ENCODE measurements at regions not wholly inside any gene's neighbourhood (a gene's known extent, or its start where the extent isn't known, plus 50 kb on each side); places are given as distances from the start of the nearest gene placed in this dataset.

DNA sequence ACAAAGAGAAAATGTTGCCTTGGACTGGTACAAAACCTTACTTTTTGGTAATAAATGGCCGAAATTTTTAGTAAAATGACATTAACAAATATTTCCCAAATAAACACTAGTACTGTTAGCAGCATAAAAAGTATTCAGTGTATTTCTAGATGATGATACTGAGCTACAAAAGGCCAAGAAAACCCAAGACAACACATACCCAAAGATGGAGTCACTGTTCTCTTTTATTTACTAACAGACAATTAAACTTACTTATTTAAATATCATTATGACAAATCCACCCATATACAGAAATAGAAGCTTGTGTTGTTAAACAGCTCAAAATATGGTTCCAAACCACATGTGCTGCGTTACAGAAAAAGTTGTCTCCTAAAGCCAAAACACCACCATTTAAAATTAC lies 239.9 kb downstream of the ZEB2 start:
- no peak for DNase-seq

DNA sequence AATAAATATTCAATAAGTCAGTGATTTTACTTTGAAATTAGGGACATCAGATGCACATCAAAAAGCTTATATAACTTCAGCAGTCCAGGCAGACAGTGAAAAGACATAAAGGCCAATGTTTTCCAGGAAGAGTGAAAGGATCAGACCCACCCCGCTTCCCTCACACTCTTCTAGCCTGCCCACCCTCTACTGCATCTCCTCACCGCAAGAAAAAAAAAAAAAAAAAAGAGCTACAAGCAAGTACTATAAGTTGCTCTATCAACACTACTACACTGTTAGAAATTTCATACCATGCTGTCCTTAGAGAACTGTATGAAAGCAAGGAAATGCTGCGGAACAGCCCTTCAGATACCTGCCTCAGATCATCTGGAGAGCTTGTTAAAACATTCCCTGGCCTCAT lies 240.8 kb downstream of the ZEB2 start:
- DNase-seq = no peak

DNA sequence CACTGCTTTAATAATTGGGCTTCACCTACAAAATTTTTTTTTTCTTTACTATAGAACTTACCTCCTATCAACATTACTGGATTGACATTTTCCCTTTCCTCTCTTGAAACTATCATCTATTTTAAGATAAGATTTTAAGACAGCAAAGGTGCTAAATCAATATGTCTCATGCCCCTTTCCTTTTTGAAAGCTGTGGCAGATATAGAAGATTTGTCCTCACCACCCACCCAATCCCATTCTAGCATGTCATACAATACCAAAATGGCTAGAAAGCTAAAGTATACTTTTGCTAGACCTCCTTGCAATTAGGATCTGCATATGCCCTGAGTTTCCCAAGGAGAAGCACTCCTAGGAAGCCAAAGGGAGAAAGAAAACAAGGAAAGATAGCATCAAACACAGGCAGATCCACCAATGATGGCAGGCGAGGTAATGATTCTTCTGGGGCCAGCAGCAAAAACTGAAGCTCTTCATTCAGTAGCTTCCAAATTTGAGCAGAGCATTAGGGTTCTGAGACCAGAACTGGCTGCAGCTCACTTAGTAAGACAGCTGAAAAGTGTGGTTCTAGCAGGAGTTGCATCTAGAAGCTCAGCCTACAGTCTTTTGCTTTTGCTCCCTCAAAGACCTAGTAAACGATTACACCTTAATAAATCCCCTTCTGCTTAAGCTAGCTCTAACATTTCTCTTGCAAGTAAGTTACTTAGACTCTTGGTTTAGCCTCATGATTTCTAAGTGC lies 242.1 kb downstream of the ZEB2 start:
- DNase-seq = no peak

GRCh38 chr2:144275340-144275739 lies 244.6 kb downstream of the ZEB2 start:
- DNase-seq = no peak

DNA sequence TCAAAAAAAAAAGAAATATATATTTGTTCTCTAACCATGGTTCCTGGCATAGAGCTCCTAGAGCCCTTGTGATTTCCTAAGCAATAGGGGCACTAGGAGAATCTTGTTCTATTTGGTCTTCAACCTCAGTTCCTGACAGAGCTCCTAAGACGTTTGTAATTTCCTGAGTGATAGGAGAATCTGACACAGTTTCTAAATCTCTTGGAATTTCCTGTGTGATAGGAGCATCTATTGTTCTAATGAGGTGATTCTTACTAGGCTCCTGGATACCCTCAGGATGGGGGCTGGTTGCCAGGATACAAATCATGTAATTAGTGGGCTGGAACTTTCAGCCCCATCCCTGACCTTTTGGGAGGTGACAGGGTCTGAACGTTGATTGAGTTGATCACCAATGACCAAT lies 245.8 kb downstream of the ZEB2 start:
- no peak for DNase-seq

DNA sequence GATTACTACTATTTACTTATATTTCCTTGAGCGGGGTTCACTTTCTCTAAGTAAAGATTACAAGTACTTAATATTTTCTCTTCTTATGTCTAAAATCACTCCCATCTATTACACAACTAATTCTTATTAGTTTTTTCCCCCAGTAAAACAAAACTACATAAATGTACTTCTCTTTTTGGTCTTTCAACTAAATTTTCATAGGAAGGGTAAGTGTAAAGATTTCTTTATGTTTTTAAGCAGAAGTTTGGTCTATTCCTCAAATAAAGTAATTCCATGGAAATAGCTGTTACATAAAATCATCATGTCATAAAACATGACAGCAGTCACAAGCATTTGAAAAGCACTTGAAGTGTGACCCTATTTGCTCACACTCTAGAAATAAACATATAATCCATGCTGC lies 249.0 kb downstream of the ZEB2 start:
- DNase-seq = no peak

DNA sequence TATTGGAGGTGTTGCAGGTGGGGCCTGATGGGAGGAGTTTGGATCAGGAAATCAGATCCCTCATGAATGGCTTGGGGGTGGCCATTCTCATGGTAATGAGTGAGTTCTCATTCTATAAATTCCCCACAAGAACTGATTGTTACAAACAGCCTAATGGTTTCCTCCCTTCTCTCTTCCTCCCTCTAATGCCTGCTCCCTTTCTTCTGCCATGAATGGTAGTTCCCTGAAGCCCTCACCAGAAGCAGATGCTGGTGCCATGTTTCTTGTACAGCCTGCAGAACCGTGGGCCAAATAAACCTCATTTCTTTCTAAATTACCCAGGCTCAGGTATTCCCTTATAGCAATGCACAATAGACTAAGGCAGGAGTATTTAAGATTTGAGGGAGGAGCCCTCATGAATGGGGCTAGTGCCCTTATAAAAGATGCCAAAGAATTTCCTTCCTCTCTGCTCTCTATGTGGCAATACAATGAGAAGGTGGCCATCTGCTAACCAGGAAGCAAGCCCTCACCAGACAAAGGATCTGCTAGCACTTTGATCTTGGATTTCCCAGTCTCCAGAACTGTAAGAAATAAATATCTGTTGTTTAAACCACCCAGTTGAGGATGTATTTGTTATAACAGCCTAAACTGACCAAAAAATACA lies 251.8 kb downstream of the ZEB2 start:
- DNase-seq = no peak

DNA sequence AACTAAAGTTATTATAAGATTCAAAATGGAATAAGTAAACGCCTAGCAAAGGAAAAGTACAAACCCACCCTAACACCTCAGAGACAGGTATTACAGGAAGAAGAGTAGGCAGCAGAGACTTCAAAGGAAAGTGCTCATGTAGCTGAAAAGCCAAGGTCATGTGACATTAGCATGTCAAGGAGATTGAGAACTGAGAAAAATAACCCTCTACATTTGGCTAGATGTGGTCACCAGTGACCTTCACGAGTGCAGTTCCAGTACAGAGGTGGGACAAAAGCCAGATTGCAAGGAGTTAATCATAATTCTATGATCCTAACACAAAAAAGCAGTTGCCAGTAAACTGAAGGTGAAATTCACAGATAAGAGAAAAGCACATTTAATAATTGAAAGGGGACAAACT lies 252.7 kb downstream of the ZEB2 start:
- no peak for DNase-seq

- no peak for DNase-seq
Measured at GRCh38 chr2:144265654-144266053, 254.3 kb downstream of the ZEB2 start.

- no peak for DNase-seq
Measured at GRCh38 chr2:144261966-144262365, 258.0 kb downstream of the ZEB2 start.

DNA sequence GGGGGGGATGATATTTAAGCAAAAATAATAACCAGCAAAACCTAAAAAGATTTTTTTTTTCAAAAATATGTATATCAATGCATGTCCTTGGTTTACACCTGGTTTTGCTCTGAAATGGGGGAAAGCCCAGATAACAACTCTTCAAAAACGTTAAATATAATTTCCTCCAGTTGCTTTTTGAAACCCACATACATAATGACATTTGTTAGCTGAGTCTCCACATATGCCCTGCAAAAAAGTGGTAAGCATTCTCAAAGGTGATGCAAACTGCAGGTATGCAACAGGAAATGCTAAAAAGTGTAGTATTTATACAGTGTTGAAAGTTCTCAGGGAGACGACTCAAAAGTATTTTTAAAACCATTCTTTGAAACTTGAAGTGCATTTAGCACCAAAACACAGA lies 258.6 kb downstream of the ZEB2 start:
- no peak for DNase-seq

DNA sequence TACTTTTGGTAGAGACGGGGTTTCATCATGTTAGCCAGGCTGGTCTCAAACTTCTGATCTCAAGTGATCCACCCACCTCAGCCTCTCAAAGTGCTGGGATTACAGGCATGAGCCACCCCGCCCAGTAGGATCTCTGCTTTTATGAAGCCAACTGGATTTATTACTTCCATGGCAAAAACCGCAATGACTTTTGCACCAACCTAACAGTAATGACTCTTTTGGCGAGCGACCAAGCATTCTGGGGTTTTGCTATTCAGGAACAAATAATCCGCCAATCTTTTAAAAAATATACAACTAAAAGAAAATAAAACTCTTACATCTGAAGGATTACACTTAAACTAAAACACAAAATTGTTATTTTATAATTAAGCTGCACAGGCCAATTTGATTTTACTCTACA lies 260.6 kb downstream of the ZEB2 start:
- DNase-seq = no peak

DNA sequence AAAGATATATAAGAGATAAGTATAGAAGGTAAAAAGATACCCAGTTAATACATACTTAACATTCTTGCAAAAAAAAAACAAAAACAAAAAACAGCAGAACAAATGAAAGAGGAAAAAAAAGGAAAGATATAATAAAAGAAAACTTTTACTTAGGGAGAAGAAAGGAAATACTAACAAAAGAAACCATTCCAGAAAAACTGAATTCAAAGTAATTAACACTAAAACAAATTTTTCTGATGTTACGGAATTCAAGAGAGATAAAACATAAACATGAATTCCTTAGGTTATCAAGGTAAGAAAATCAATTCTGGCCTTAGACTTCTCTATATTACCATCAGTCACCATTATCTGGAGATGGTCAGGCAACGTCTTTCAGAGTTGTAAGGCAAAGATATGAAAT lies 261.8 kb downstream of the ZEB2 start:
- no peak for DNase-seq

DNA sequence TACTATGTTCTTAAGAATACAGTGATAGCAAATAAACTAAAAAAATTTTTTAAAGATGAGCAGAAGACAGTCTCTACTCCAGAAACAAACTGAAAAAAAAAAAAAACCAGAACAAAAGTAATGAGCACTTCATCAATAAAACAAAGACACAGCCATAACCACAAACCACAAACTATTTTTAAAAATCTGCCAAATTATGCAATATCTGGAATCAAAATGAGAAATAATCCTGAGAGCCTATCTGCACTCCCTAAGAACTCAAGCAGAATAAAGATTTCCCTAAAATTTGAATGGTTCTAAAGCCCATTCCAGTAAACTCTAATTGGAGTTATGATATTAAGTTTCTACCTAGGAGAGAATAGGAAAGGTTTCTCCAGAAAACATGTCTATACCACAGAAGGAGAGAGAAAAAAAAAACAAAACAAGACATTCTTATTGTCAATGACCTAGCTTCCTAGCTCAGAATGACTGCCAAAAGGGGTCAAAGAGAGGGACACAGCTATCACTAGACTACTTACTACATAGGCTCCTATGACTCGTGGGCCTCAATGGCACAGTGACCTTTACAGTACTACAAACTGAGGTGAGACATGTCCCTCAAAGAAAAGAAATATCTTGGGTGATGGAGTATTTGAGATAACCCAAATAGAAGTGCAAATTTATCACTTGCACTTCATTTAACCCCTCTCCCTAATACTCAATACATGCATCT lies 262.8 kb downstream of the ZEB2 start:
- no peak for DNase-seq

GRCh38 chr2:144254342-144255235 lies 265.3 kb downstream of the ZEB2 start:
- DNase-seq = no peak

DNA sequence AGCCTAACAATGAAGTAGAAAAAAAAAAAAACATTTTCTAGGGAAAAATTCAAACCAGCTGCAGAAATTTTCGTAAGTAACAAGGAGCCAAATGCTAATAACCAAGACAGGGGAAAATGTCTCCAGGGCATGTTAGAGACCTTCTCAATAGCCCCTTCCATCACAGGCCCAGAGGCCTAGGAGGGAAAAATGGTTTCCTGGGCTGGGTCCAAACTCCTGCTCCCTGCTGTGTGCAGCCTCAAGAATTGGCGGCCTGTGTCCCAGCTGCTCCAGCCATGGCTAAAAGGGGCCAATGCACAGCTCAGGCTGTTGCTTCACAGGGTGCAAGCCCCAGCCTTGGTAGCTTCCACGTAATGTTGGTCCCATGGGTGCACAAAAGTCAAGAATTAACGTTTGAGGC lies 266.2 kb downstream of the ZEB2 start:
- no peak for DNase-seq

DNA sequence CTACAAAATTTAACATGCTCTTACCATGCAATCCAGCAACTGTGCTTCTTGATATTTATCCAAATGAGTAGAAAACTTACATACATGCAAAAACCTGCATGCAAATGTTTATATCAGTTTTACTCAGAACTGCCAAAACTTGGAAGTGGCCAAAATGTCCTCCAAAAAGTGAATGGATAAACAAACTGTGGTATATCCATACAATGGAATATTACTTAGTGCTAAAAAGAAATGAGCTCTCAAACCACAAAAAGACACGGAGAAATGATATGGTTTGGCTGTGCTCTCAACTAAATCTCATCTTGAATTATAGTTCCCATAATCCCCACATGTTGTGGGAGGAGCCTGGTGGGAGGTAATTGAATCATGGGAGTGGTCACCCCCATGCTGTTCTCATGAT lies 267.2 kb downstream of the ZEB2 start:
- no peak for DNase-seq

- no peak for DNase-seq
Measured at GRCh38 chr2:144249035-144249637, 270.8 kb downstream of the ZEB2 start.

DNA sequence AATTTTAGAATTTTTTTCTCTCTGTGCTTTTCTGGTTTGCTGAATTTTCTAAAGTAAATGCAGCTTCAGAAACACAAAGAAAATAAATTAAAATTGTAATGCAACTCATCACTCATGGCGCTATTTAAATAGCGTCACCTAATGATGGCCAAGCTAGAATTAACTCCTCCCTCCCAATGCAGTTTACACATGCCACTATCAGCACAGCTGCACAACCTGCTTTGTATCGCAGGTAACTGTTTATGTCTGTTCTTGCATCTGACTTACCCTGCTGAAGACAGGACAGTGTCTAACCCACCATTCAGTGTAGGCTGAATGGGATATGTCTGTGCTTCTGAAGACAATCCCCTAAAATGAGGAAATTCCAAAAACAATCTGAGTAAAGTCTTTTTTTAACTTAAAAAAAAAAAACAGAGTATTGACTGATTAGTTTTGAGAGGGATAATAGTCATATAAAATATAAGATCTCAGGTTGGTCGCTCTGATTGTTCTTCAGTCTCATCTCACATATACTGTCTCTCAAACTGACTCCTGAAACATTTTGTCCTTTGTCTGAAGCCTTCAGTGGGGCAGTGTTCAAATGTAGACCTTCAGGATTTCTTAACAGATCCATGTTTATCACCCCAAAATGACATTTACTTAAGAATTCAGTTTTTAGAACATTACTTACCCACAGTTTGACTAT lies 271.4 kb downstream of the ZEB2 start:
- DNase-seq = no peak

DNA sequence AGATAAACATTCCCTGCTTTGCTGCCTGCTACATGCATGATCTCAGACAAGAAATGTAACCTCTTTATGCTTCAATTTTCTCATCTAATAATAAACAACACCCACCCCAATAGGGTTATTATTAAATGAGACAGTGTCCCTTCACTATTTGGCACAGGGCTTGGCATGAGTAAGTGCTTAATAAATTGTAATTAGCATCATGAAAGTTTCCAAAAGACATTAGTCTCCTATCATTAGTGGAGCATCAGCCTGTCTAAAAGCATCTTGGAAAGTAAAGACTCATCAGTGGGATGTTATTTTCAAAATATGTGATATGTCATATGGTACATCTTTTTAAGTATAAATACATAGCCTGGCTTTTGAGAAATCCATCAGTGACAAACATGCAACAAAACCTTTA lies 275.0 kb downstream of the ZEB2 start:
- DNase-seq = no peak

DNA sequence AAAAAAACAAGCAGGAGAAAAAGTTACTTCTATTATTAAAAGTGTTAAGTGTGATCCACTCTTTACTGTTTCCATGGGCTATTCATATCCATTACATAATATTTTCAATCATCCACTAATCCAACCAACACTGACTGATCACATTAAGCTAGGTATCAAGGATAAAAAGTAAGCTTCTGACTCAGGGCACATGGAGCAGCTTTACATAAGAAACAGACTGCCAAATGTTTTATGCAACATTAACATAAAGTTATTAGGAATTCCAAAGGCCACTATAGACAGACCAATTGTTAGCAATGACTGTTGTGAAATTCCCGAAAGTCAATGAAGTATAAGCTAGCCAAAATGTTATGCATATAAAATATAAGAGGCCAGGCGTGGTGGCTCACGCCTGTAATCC lies 277.6 kb downstream of the ZEB2 start:
- no peak for DNase-seq

- no peak for DNase-seq
Measured at GRCh38 chr2:144241801-144242200, 278.1 kb downstream of the ZEB2 start.

Data from stimulated activated CD4-positive, alpha-beta T cell treated with anti-CD3 and anti-CD28 coated beads, Interleukin-2, amount 100 ng/mL, for 48 hours (primary cell).